HG02943 (cell line): ENCODE measurements at regions not wholly inside any gene's neighbourhood (a gene's known extent, or its start where the extent isn't known, plus 50 kb on each side); places are given as distances from the start of the nearest gene placed in this dataset.
"Not testable (repeated sequence)": the region's sequence is repeated elsewhere in the genome, so short reads cannot be mapped to it uniquely, and the experiment has no call there.

Experiments
- ATAC-seq: cut with Tn5 transposase; IDR thresholded peaks from one replicate; pipeline ENCODE4 v1.9.1; 2021; ENCODE audit warnings: mild to moderate bottlenecking, low read depth, moderate library complexity; ENCODE audit not compliant: unreplicated experiment

DNA sequence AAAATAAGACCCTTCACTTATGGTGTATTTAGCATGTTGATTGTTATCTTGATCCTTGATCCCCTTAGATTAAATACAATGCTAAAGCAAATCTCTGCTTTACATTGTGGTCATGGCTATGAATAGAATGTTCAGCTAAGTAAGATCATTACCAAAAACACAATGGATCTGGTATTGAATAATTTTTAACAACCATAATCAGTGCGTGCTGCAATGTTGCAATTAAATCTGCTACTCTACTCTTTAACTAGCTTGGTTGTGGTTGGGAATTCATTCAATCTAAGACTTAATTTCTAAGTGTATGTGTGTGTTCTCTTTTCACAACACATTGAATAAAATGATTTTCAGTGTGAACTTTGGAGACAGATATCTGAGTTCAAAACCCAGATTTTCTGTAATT, 442.5 kb upstream of the ZNF804A start:
- no peak for ATAC-seq

DNA sequence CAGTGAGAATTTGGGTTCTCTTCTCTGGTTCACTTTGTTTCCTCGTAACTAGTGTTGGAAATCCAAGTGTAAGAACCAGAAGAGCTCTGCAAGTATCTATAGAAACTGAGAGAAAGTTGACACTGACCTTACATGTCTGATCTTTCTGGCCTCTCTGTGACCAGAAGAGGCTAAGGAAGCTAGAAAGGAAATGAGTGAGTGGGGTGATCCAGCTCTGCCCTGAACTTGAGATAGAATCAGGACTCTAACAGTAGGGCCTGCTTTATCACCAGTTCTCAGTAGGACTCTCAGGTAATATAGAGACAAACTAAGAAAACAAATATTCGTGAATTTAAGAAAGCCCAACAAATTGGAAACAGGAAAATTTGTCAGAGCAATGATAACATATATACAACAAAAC, 441.2 kb upstream of the ZNF804A start:
- ATAC-seq: no peak

DNA sequence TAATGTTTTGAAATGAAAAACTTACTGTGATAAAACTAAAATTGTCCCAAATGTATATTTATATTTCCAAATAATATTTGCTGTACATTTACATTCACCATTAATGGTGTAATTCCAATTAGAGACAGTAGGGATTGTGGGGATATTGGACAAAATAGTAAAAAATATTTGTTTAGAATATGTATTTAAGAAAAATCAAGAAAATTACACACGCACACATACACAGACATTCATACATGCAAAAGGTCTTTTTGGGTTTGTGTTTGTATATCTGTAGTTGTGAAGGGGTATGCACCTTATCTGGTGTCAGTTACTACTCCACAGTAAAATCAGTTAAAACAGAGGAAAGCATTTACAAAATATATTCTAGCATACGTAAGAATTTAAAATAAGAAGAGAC, 435.9 kb upstream of the ZNF804A start:
- no peak for ATAC-seq

DNA sequence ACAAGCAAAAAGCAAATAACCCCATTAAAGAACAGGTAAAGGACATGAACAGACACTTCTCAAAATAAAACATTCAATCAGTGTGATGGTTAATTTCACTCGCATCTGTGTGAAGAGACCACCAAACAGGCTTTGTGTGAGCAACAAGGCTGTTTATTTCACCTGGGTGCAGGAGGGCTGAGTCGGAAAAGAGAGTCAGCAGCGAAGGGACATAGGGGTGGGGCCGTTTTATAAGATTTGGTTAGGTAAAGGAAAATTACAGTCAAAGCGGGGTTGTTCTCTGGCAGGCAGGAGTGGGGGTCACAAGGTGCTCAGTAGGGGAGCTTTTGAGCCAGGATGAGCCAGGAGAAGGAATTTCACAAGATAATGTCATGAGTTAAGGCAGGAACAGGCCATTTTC, 429.5 kb upstream of the ZNF804A start:
- not testable (repeated sequence) for ATAC-seq

DNA sequence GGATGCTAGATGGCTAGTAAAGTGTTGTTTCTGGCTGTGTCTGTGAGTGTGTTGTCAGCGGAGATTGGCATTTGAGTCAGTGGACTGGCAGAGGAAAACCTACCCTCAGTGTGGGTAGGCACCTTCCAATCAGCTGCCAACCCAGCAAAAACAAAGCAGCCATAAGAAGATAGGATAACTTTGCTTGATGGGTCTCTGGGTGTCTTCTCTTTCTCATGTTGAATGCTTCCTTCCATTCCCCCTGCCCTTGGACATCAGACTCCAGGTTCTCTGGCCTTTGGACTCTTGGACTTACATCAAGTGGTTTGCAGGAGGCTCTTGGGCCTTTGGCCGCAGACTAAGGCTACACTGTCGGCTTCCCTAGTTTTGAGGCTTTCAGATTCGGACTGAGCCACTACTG, 429.0 kb upstream of the ZNF804A start:
- no peak for ATAC-seq

DNA sequence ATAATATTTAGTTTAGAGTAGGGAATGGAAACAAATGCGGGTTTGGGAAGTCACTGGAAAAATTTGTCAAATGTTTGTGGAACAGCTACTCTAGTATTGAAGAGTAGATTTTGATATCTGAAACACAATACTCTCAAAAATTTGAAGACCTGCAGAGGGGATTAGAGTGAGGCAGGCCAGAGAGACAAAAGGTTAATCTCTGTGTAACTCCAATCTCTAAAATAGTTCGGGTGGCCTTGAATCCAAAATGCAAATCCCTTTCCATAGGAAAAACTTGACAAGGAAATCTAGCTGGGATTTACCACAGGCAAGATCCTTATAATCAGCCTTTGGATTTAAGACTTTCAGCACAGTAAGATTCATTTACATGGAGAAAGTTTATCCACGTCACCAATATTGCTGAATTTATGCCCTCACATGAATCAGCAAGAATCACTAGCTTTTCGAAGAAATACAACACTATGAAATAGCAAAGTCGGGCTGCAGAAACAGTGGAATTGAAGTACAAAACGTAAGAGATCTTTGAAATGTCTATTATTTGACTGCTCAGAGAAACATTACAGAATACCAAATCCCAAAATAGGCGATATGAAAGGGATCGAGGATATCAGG, 423.7 kb upstream of the ZNF804A start:
- ATAC-seq: no peak

DNA sequence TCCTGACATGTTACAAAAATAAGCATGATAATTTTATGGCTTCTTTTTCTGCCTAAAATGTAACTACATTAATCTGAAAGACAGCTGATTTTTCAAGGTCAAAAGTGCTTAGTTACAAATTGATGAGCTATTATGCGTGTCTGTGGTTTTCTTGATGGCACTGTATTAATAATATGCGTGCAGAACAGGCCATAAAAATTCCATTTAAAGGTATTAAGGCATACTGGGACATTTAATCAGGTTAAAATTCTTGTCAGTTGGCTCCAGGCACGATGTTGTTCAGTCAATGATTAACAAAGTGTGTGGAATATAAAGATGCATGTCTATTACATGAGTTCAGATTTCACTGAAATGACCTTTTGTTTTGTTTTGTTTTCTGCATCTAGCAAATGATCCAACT, 420.1 kb upstream of the ZNF804A start:
- no peak for ATAC-seq

DNA sequence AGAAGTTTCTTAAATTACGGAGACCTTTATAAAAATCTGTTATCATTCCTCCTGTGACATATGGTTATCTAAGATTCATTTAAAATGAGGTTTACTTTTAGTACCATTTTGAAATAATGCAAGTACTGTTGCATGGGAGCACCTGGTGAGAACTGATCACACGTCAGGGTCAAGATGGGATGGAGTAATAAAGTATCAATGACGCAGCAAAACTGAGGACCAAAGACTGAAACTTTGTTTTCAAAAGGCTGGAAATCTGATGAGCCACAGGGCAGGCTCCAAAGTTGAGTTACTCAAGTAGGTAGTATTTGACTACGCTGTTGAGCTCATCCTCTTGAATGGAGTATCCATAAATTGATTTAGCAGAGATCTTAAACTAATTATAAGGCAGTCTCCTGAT, 411.9 kb upstream of the ZNF804A start:
- ATAC-seq: no peak

DNA sequence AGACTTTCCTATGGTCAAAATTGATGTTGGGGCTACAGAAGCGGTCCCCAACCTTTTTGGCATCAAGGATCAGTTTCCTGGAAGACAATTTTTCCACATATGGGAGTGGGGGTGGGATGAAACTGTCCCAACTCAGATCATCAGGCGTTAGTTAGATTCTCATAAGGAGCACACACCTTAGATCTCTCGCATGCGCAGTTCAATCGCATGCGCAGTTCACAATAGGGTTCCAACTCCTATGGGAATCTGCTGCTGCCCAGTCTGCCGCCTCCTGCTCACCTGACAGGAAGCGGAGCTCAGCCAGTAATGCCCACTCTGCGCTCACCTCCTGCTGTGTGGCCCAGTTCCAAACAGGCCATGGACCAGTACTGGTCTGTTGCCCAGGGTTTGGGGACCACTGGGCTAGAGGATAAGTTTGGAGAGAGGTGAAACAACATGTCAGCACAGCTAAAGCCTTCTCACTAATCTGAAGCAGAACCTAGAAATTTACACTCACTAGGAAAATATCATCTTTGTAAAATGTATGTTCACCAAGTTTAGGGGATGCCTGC, 410.8 kb upstream of the ZNF804A start:
- no peak for ATAC-seq

DNA sequence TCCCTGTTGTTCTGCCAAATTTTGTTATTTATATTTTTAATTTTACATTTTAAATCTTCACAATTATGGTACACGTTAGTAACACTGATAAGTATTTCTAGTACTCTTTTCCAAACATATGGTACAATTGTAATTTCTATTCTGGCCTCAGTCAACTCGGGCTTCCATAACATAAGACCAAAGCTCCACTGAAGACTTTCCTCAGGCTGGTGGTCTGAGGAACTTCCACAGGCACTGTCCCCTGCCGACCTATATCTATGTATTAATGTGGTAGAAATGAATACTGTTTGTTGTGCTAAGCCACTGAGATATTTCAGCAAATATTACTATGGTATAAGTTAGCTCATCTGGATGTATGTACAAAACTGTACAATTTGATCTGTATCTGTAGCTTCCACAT, 407.6 kb upstream of the ZNF804A start:
- no peak for ATAC-seq

DNA sequence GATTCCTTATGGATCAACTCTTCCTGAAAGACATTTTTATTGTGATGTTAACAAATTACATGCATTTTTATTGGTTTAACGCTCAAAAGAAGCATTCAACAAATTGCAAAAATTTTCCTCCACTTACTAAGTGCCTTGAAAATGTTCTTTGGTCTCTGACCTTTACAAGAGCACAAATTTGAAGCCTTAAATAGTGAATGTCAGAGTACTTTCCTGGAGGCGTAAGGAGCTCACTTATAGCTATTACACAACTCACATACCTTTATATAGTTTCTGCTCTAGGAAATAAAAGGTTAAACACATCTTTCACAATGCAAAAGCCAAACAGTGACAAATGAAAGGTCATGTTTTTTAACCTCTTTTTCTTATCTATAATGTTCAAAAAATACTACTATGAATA, 405.7 kb upstream of the ZNF804A start:
- no peak for ATAC-seq

DNA sequence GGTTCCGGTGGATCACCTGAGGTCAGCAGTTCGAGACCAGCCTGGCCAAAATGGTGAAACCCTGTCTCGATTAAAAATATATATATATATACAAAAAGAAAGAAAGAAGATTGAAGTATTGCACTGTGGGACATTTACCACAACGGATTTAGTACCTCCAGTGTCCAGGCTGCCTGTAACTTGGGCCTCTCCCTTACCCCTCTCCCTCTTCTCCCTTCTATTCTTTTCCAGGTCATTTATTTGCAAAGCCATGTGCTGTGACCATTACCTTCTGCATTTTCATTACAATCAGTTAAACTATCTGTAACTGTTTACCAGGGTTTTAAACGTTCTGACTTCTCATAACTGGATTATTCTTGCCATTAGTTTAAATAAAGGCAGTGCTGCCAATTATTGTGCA, 400.9 kb upstream of the ZNF804A start:
- ATAC-seq: no peak

DNA sequence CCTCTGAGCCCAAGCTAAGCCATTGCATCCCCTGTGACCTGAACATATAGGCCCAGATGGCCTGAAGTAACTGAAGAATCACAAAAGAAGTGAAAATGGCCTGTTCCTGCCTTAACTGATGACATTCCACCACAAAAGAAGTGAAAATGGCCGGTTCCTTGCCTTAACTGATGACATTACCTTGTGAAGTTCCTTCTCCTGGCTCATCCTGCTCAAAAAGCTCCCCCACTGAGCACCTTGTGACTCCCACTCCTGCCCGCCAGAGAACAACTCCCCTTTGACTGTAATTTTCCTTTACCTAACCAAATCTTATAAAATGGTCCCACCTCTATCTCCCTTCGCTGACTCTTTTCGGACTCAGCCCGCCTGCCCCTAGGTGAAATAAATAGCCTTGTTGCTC, 399.5 kb upstream of the ZNF804A start:
- ATAC-seq: not testable (repeated sequence)

DNA sequence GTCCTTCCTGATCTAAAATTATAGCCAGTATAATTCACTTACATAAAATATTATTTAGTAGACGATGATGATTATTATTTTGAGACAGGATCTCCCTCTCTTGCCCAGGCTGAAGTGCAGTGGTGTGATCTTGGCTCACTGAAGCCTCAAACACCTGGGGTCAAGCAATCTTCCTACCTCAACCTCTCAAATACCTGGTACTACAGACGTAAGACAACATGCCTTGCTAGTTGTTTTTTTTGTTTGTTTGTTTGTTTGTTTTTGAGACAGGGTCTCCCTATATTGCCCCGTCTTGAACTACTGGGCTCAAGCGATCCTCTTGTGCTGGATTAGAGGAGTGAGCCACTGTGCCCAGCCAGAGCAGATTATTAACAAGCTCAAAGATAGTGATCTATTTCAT, 399.1 kb upstream of the ZNF804A start:
- no peak for ATAC-seq

DNA sequence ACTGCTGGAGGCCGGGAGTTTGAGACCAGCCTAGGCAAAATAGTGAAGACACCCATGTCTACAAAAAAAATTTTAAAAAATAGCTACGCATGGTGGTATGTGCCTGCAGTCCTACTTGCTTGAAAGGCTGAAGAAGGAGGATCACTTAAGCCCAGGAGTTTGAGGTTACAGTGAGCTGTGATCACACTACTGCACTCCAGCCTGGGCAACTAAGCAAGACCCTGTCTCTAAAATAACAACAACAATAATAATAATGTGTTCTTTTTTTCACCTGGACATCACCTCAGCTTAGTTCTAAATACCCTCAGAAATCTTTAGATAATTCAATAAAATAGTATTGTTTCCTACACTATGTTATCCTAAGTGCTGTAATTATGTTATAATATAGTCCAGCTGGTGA, 397.1 kb upstream of the ZNF804A start:
- ATAC-seq: no peak

DNA sequence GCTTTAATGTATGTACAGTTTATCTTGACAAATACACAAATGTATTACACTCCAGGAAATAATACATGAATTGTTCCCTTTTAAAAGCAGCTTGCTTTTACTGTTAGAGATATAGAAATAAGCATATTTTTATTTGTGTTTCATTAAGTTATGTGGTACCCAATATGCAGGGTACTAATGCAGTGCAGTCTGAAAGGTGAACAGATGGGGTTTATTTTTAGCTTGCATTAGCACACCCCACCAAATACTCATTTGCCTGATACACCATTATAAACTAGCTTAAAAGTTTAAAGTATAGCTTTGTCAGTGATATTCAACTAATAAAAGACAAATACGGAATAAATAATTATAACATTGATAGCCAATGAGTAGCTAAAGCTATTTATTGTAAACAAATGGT, 394.7 kb upstream of the ZNF804A start:
- ATAC-seq: no peak

DNA sequence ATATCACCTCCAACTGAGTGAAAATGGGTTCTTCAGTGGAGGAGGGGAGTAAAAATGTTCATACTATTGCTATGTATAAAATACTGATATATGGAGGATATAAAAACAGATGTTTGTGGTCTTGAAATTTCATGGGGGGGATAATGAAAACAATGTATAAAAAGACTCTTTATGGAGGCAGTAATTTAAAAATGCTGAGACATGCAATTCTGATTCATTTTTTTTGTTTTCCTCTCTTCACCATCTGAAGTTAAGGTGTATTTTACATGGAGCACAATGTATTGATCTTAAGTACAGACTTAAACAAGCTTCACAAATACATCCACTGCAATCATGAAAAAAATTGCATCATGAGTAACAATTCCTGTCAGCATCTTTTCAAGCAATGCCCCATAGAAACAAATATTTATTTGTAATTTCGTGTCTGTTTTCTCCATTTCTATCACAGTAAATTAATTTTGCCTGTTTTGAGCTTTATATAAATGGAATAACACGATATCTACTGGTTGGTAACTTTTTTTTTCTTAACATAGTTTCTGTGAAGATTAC, 393.2 kb upstream of the ZNF804A start:
- no peak for ATAC-seq

DNA sequence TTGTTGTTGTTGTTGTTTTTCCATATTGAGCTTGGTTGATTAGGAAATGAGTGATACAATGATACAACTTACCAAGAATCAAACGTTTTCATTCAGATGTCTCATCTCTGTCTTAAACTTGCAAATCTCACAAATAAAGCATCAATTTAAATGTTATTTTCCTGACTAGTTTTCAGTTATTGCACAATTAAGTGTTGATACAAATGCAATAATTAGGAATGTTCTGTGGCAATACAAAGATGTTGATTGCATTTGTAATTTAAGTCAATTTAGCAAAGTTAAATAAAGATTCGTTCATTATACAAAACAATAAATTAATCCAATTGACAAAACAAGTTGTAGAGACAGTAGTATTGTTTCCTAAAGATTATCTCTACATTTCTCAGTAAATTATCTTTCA, 392.3 kb upstream of the ZNF804A start:
- ATAC-seq: no peak

DNA sequence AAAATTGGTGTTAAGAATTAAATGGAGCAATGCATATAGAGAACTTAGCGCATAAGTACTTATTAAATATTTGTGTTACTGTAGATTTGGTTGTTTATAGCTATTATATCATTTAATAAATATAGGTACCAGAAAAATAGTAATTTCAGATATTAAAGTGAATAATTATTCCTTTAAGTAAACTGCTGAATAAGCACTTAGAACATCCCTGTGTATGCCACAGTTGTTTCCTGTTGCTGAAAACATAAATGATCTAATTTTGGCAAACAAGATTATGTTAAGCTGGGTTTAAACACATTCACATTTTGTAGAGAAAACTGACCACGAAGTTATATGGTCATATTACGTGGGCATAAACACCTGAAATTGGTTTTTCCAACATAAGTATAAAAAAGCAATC, 388.0 kb upstream of the ZNF804A start:
- ATAC-seq: no peak

DNA sequence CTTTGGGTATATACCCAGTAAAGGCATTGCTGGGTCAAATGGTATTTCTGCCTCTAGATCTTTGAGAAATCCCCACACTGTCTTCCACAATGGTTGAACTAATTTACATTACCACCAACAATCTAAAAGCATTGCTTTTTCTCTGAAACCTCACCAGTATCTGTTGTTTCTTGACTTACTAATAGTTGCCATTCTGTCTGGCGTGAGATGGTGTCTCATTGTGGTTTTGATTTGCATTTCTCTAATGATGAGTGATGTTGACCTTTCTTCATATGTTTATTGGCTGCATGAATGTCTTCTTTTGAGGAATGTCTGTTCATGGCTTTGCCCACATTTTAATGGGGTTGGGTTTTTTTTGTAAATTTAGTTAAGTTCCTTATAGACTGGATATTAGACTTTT, 382.6 kb upstream of the ZNF804A start:
- no peak for ATAC-seq

DNA sequence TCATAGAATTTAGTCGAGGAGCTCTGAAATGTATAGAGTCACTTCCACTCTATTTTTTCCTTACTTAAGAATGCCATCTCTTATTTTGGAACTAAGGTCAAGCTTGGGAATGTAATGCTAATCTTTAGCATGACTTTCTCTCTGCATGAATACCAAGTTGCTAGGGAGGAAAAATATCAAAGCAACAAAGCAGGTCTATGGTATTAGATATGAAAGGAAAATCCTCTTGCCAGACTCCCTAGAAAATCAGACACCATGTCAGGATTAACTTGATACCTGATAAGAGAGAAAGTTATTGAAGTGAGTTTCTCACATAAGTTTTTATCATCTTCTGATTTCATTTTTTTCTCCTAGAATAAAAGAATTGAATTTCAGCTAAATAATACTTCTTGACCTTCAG, 341.7 kb upstream of the ZNF804A start:
- no peak for ATAC-seq

DNA sequence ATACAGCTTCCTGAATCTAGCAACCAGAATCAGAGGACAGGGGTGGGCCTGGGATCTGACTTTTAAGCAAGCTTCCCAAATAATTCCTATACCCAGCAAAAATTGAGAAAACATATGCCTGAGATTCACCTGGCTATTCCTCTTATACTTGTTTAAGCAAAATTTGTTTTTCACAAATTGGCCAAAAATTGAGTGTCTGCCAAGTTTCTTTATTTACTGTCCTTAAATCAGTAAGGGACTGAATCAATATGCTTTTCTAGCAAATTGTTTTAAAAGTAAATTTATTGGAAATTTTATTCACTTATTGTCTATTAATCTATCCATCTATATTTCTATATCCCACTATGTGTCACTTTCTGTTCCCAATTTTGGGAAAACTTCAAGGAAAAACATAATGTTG, 337.0 kb upstream of the ZNF804A start:
- ATAC-seq: no peak

DNA sequence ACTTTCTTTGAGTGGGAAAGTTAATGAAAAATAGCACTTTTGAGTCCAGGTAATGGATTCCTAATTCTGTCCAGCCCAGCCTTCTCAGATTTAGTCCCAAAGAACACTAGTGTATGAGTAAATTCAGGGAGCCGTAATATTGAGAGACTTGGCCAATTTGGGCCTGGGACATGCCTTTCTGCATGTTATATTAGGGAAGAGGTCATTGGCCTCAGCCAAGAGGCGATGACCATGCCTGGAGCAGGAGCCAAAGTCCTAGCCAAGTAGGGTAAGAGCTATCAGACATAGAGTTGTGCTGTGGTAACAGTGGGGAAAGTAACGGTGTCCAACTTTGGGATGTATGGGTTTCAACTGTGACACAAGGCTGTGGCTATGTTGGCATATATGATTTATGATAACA, 336.5 kb upstream of the ZNF804A start:
- no peak for ATAC-seq
